H9 (cell line): ENCODE measurements at regions not wholly inside any gene's neighbourhood (a gene's known extent, or its start where the extent isn't known, plus 50 kb on each side); places are given as distances from the start of the nearest gene placed in this dataset.

Experiments used
- DNase-seq: peaks from one replicate; pipeline ENCODE4 v3.0.0-alpha.2; 2017
- H2AFZ ChIP-seq: one replicate; pipeline ENCODE4 v1.6.1; 2013; ENCODE audit warnings: mild to moderate bottlenecking, low read length, control low read depth, moderate library complexity
- H2AK5ac ChIP-seq: 2 replicates; pipeline ENCODE4 v1.6.1; 2013; ENCODE audit warnings: low read length, control low read depth, mixed read lengths; ENCODE audit not compliant: insufficient read length
- H2BK120ac ChIP-seq: one replicate; pipeline ENCODE4 v1.6.1; 2013; ENCODE audit warnings: low read depth, mild to moderate bottlenecking, low read length, control low read depth, inconsistent platforms; ENCODE audit not compliant: poor library complexity, severe bottlenecking
- H2BK12ac ChIP-seq: 2 replicates; pipeline ENCODE4 v1.6.1; 2013; ENCODE audit warnings: low read length, control low read depth, mixed read lengths, low read depth; ENCODE audit not compliant: insufficient read length
- H2BK15ac ChIP-seq: 2 replicates; pipeline ENCODE4 v1.6.1; 2013; ENCODE audit warnings: low read depth, low read length, control low read depth
- H2BK20ac ChIP-seq: one replicate; pipeline ENCODE4 v1.6.1; 2013; ENCODE audit warnings: low read depth, mild to moderate bottlenecking, low read length, control low read depth, inconsistent platforms; ENCODE audit not compliant: poor library complexity, severe bottlenecking
- H2BK5ac ChIP-seq: 2 replicates; pipeline ENCODE4 v1.6.1; 2013; ENCODE audit warnings: low read length, control low read depth, mixed read lengths; ENCODE audit not compliant: insufficient read length
- H3K14ac ChIP-seq: 2 replicates; pipeline ENCODE4 v1.6.1; 2013; ENCODE audit warnings: low read length, control low read depth; ENCODE audit not compliant: insufficient read depth
- H3K18ac ChIP-seq: 2 replicates; pipeline ENCODE4 v1.6.1; 2013; ENCODE audit warnings: low read depth, mild to moderate bottlenecking, mixed read lengths, low read length, control low read depth; ENCODE audit not compliant: insufficient read length
- H3K23ac ChIP-seq: 2 replicates; pipeline ENCODE4 v1.6.1; 2013; ENCODE audit warnings: low read length, control low read depth, mixed read lengths, low read depth; ENCODE audit not compliant: insufficient read length
- H3K23me2 ChIP-seq: 2 replicates; pipeline ENCODE4 v1.6.1; 2013; ENCODE audit warnings: low read depth, mild to moderate bottlenecking, mixed read lengths, low read length, control low read depth; ENCODE audit not compliant: insufficient read length, poor library complexity, severe bottlenecking
- H3K27ac ChIP-seq: 2 replicates; pipeline ENCODE4 v1.5.1; 2013; ENCODE audit warnings: low read length, control low read depth, mixed read lengths, low read depth; ENCODE audit not compliant: insufficient read length
- H3K27me3 ChIP-seq: 2 replicates; pipeline ENCODE4 v1.6.1; 2013; ENCODE audit warnings: low read length, control low read depth, inconsistent platforms; ENCODE audit not compliant: insufficient read depth
- H3K4ac ChIP-seq: 2 replicates; pipeline ENCODE4 v1.6.1; 2013; ENCODE audit warnings: low read depth, mild to moderate bottlenecking, control low read depth, inconsistent platforms, low read length, moderate library complexity
- H3K4me1 ChIP-seq: 2 replicates; pipeline ENCODE4 v1.6.1; 2013; ENCODE audit warnings: low read length, control low read depth, inconsistent platforms; ENCODE audit not compliant: insufficient read depth
- H3K4me2 ChIP-seq: 2 replicates; pipeline ENCODE4 v1.6.1; 2013; ENCODE audit warnings: low read length, control low read depth, mixed read lengths; ENCODE audit not compliant: insufficient read length, insufficient read depth
- H3K56ac ChIP-seq: 2 replicates; pipeline ENCODE4 v1.6.1; 2013; ENCODE audit warnings: low read depth, mild to moderate bottlenecking, mixed read lengths, low read length, control low read depth; ENCODE audit not compliant: insufficient read length
- H3K79me1 ChIP-seq: 2 replicates; pipeline ENCODE4 v1.6.1; 2013; ENCODE audit warnings: low read depth, mild to moderate bottlenecking, moderate library complexity, low read length, control low read depth, inconsistent platforms; ENCODE audit not compliant: insufficient read depth, poor library complexity, severe bottlenecking
- H3K79me2 ChIP-seq: 2 replicates; pipeline ENCODE4 v1.6.1; 2013; ENCODE audit warnings: low read length, control low read depth, inconsistent platforms; ENCODE audit not compliant: insufficient read depth
- H3K9ac ChIP-seq: 2 replicates; pipeline ENCODE4 v1.6.1; 2013; ENCODE audit warnings: low read length, control low read depth, mixed read lengths; ENCODE audit not compliant: insufficient read length; ENCODE audit errors: extremely low read depth
- H3K9me3 ChIP-seq: one replicate; pipeline ENCODE4 v1.6.1; 2013; ENCODE audit warnings: low read depth, low read length, inconsistent platforms; ENCODE audit not compliant: control insufficient read depth
- H3T11ph ChIP-seq: one replicate; pipeline ENCODE4 v1.6.1; 2013; ENCODE audit warnings: mild to moderate bottlenecking, low read length, control low read depth, inconsistent platforms
- H4K20me1 ChIP-seq: one replicate; pipeline ENCODE4 v1.6.1; 2013; ENCODE audit not compliant: control insufficient read depth, insufficient read length, insufficient read depth
- H4K5ac ChIP-seq: 2 replicates; pipeline ENCODE4 v1.6.1; 2013; ENCODE audit warnings: low read depth, mild to moderate bottlenecking, mixed read lengths, low read length, control low read depth; ENCODE audit not compliant: insufficient read length
- H4K8ac ChIP-seq: replicated peaks from 2 replicates; pipeline ENCODE4 v1.6.1; 2013; ENCODE audit warnings: low read length, control low read depth, mixed read lengths, low read depth; ENCODE audit not compliant: insufficient read length
- H4K91ac ChIP-seq: 2 replicates; pipeline ENCODE4 v1.6.1; 2013; ENCODE audit warnings: low read depth, mild to moderate bottlenecking, moderate library complexity, mixed read lengths, low read length, control low read depth; ENCODE audit not compliant: insufficient read length
- H3K27ac Mint-ChIP-seq, 3 experiments: 2 replicates in 2 of 3; 3 replicates in 1 of 3; pipeline ENCODE4 v1.8.0; 2020 to 2021; ENCODE audit warnings: mixed read lengths in 3 of 3, mild to moderate bottlenecking in 1 of 3, moderate library complexity in 1 of 3
- H3K27me3 Mint-ChIP-seq: 2 replicates; pipeline ENCODE4 v1.8.0; 2021; ENCODE audit warnings: low read depth, mild to moderate bottlenecking, moderate library complexity, mixed read lengths
- H3K36me3 Mint-ChIP-seq, 3 experiments: 2 replicates in 2 of 3; 3 replicates in 1 of 3; pipeline ENCODE4 v1.8.0; 2020 to 2021; ENCODE audit warnings: low read depth in 3 of 3, mixed read lengths in 3 of 3; ENCODE audit not compliant: insufficient read depth in 1 of 3
- H3K4me1 Mint-ChIP-seq, 2 experiments: 2 replicates each; pipeline ENCODE4 v1.8.0; 2020; ENCODE audit warnings: mixed read lengths in 2 of 2
- H3K4me3 Mint-ChIP-seq, 2 experiments: 2 replicates in 1 of 2; 3 replicates in 1 of 2; pipeline ENCODE4 v1.8.0; 2020 to 2021; ENCODE audit warnings: mild to moderate bottlenecking in 2 of 2, mixed read lengths in 2 of 2, moderate library complexity in 1 of 2
- H3K9me3 Mint-ChIP-seq, 2 experiments: 2 replicates in 1 of 2; 3 replicates in 1 of 2; pipeline ENCODE4 v1.8.0; 2020; ENCODE audit warnings: mild to moderate bottlenecking in 2 of 2, mixed read lengths in 2 of 2, moderate library complexity in 1 of 2
- WGBS: extraction: QIAGEN DNeasy Blood & Tissue Kit; methylation state at CpG from one replicate; pipeline ENCODE4 v1.1.7; 2013; ENCODE audit warnings: missing lambda C conversion rate, low lambda C conversion rate, mixed read lengths; ENCODE audit not compliant: insufficient read length; ENCODE audit errors: extremely low coverage; 5-methylcytosine and 5-hydroxymethylcytosine counted together
- TF ChIP-seq, protein P1 (sequence below): fragments of 200-600 bp; sonication (generic); conservative IDR thresholded peaks from 3 replicates; pipeline ENCODE4 v1.8.0; 2021; ENCODE audit warnings: antibody characterized with exemption, mild to moderate bottlenecking

DNA sequence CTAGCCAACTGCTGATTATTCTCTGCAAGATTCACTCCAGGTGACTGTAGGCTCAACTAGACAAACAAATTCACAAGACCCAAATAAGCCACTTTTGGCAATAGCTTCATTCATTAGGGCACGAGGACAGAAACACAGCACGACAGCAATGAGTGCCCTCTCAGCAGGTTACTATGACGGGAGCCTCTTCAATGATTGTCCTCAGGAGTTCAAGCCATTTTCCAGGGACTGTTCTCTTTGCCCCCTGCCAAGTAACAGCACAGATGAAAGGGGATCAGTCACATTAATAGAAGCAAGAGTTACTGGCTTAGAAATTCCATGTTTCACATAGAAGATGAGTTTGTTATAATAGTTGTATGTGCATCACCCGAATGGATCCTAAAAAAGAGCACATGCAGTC is 712.2 kb downstream of the CDH8 start:
- Histone ChIP-seq H3K23me2 (no peaks in the 10 kb centered on the region), H2AK5ac (no peak overlapping the region), H3K14ac (no peak overlapping the region), H4K91ac (no peak overlapping the region), H3K79me1 (no peaks in the 10 kb centered on the region), H3K27me3 (no peaks in the 10 kb centered on the region), H3K4me2 (no peak overlapping the region), H4K5ac (no peak overlapping the region), H3K4me1 (no peaks in the 10 kb centered on the region), H3K18ac (no peak overlapping the region), H3K27ac (no peak overlapping the region), H3K23ac (no peak overlapping the region), H3K79me2 (no peaks in the 10 kb centered on the region), H3T11ph (no peak overlapping the region), H4K8ac (no peak overlapping the region), H3K56ac (no peak overlapping the region), H2BK15ac (no peak overlapping the region), H4K20me1 (no peaks in the 10 kb centered on the region), H3K4ac (no peak overlapping the region), H2BK20ac (no peak overlapping the region), H3K9ac (no peak overlapping the region), H2AFZ (no peak overlapping the region), H2BK12ac (no peak overlapping the region), H2BK5ac (no peak overlapping the region), H2BK120ac (no peak overlapping the region), H3K9me3 (no peaks in the 10 kb centered on the region)
- no peaks in the 10 kb centered on the region for H3K36me3 Mint-ChIP-seq
- H3K4me3 Mint-ChIP-seq: no peak overlapping the region
- H3K27ac Mint-ChIP-seq: no peak overlapping the region
- WGBS: no CpG with 5 or more reads among the region's 4 CpGs
- TF ChIP-seq, protein P1, sequence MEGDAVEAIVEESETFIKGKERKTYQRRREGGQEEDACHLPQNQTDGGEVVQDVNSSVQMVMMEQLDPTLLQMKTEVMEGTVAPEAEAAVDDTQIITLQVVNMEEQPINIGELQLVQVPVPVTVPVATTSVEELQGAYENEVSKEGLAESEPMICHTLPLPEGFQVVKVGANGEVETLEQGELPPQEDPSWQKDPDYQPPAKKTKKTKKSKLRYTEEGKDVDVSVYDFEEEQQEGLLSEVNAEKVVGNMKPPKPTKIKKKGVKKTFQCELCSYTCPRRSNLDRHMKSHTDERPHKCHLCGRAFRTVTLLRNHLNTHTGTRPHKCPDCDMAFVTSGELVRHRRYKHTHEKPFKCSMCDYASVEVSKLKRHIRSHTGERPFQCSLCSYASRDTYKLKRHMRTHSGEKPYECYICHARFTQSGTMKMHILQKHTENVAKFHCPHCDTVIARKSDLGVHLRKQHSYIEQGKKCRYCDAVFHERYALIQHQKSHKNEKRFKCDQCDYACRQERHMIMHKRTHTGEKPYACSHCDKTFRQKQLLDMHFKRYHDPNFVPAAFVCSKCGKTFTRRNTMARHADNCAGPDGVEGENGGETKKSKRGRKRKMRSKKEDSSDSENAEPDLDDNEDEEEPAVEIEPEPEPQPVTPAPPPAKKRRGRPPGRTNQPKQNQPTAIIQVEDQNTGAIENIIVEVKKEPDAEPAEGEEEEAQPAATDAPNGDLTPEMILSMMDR: no peak
- peaks cover 6 to 8% of the 10 kb centered on the region in 2 experiments; a peak in 3 of 4 replicates for H3K4me1 Mint-ChIP-seq
- H3K9me3 Mint-ChIP-seq: no peaks in the 10 kb centered on the region; a peak in 1 of 5 replicates
- no peak for DNase-seq
- no peaks in the 10 kb centered on the region for H3K27me3 Mint-ChIP-seq
